NCI-H1105 (cell line): ENCODE measurements at regions not wholly inside any gene's neighbourhood (a gene's known extent, or its start where the extent isn't known, plus 50 kb on each side); places are given as distances from the start of the nearest gene placed in this dataset.
A peak's percentile ranks its signal among the peaks of the same experiment; 100 is the strongest.
"Not testable (repeated sequence)": the region's sequence is repeated elsewhere in the genome, so short reads cannot be mapped to it uniquely, and the experiment has no call there.

Source experiments
- DNase-seq: peaks from one replicate; lab custom pipeline; 2025; lab: John Stamatoyannopoulos, UW

- DNase-seq = not testable (repeated sequence)
These were observed 85.2 kb downstream of the MRPL57 start for GRCh38 chr13:21261487-21262216.

DNA sequence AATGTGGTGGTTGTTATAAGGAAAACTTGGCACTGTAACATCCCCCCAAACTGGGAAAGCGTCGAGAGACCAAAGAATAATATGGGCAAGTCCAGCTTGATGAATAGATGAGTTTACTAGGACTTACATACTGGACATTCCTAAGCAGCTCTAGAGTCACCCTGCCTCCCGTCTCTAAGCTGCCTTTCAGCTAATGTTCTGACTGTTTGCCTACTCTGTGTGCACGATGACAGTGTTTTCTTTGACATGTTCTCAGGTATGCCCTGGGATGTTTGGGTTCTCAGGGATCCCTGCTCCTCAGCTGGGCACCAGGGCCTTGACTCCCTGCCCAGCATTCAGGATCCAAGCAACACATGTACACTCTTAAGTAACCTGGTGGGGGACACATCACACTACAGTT is 87.5 kb downstream of the MRPL57 start:
- DNase-seq = not testable (repeated sequence)

DNA sequence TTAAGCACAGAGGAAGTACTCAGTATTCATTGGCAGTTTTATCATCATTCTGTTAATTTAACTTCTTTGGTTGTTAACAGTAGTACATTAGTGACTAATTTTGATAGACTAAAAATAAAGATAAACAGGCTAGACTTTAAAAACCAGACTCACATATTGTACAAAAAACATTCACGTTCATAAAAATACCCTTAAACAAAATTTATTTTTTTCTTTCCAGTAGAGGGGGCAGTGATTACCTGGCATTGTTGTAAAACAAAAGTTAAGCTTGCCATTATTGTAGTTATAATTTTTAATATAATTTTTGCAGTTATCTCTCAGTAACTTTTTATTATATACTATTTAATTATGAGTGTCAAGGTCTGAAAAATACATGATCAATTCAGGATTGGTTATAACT is 92.0 kb downstream of the MRPL57 start:
- not testable (repeated sequence) for DNase-seq

DNA sequence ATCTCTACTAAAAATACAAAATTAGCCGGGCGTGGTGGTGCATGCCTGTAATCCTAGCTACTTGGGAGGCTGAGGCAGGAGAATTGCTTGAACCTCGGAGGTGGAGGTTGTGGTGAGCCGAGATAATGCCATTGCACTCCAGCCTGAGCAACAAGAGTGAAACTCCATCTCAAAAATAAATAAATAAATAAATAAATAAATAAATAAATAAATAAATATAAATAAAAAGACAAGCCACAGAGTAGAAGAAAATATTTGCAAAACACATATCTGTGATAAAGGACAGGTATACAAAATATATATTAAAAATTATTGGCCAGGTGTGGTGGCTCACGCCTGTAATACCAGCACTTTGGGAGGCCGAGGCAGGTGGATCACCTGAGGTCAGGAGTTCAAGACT is 96.0 kb downstream of the MRPL57 start:
- DNase-seq = not testable (repeated sequence)

- not testable (repeated sequence) for DNase-seq
These were observed 98.0 kb downstream of the MRPL57 start for GRCh38 chr13:21274457-21274856.

DNA sequence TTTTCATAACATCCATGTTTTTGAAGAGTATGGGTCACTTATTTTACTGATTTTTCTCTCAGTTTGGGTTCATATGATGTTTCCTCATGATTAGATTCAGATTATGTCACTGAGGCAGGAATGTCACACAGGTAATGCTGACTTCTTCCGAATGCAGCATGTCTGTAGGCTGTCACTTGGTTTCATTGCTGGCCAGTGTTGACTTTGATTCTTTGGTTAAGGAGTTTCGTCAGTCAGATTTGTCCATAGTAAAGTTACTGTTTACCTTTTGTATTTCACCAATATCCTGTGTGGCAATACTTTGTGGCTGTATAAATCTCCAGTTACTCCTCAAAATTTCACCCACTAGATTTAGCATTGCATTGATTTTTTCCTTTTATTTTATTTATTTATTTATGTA is 105.6 kb downstream of the MRPL57 start:
- DNase-seq = no peak

DNA sequence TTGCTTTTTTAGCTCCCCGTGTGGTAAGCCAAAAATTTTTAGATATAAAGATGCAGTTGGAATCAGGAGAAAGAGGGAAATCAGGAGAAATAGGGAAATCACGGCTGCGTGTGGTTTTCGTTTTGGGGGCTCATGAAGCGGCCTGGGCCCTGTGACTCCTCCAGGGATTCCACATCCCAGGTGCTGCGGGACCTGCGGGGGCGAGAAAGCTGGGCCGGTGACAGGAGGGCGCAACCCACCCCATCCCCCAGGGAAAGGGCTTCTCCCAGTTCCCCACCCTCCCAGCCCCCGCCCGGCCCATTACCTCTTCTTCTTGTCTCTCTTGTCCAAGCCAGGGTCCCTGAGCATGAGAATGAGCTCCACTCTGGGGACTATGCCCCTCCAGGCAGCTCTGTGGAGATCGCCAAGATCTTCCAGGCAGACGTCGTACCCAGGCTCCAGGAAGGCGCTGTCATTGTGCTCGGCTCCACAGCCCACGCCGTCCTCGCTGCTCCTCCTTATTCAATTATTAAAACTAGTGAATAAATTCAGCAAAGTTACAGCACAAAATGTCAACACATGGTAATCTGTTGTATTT is 111.0 kb downstream of the MRPL57 start:
- DNase-seq = no peak

GRCh38 chr13:21289475-21289874 is 113.0 kb downstream of the MRPL57 start:
- no peak for DNase-seq

DNA sequence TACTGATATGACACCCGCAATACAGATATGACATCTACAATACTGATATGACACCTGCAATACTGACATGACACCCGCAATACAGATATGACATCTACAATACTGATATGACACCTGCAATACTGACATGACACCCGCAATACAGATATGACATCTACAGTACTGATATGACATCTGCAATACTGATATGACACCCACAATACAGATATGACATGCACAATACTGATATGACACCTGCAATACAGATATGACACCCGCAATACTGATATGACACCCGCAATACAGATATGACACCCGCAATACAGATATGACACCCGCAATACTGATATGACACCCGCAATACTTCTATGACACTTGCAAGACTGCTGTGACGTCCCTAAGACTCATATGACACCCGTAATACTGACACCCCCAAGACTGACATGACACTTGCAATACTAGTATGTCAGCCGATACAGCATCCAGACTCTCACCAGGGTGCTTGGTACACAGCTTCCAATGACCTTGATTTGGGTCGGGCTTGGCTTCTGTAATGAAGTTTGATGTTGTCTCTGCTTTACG is 114.1 kb downstream of the MRPL57 start:
- DNase-seq = not testable (repeated sequence)

- DNase-seq = no peak
These were observed 115.4 kb downstream of the MRPL57 start for GRCh38 chr13:21291840-21292239.

DNA sequence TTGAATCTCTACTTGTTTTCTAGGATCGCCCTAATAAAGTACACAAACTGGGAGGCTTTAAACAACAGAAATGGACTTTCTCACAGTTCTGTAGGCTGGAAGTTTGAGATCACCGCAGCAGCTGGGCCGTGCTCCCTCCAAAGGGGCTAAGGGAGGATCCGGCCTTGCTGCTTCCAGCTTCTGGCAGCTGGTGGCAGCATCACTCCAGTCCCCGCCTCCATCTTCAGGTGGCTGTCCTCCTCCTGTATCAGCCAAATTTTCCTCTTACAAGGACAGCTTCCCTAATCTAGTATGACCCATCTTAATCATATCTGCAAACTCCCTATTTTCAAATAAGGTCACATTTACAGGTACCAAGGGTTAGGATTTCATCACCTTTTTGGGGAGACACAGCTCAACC is 120.5 kb downstream of the MRPL57 start:
- peak; percentile 19 for DNase-seq

DNA sequence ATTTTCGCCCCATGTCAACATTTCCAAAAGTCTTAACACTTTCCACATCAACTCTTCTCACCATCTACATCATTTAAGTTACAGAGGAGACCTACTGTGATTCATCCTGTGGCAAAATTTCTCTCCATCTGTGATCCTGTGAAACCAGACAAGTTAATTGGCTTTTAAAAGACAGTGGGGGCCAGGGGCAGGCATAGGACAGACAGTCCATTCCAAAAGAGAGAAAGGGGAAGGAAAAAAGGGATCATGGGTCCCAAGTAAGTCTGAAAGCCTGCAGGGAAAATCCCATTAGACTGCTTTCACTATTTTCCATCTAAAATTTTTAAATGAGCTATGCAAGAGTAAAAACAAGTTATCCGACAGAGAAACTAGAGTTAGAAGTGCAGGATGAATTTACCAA is 121.0 kb downstream of the MRPL57 start:
- no peak for DNase-seq

- DNase-seq = peak; percentile 73
These were observed 121.7 kb downstream of the MRPL57 start for GRCh38 chr13:21297914-21298831.

GRCh38 chr13:21304256-21304655 is 127.8 kb downstream of the MRPL57 start:
- DNase-seq = no peak

- not testable (repeated sequence) for DNase-seq
These were observed 130.0 kb downstream of the MRPL57 start for GRCh38 chr13:21306300-21307073.

GRCh38 chr13:21307158-21307557 is 130.7 kb downstream of the MRPL57 start:
- DNase-seq = not testable (repeated sequence)

GRCh38 chr13:21308906-21309305 is 132.4 kb downstream of the MRPL57 start:
- DNase-seq = no peak

DNA sequence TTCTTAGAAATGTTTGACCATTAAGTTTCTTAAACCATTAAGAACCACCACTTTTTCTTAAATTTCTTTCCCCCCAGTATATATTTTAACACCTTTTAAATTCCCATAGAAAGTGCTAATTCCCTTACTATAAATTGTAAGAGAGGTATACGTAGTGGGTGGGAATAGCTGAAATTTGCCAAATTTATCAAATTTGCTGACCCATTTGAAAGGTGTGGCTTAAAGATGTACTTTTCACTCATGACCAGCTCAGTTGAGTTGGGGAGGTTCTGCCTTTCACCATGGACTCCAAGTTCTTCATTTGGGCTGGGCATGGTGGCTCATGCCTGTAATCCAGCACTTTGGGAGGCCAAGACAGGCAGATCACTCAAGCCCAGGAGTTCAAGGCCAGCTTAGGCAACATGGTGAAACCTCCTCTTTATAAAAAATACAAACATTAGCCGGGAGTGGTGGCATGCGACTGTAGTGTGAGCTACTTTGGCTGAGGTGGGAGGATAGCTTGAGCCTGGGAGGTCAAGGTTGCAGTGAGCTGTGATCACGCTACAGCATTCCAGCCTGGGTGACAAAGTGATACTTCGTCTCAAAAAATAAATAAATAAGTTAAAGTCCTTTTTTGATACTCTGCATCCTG is 133.2 kb downstream of the MRPL57 start:
- no peak for DNase-seq

DNA sequence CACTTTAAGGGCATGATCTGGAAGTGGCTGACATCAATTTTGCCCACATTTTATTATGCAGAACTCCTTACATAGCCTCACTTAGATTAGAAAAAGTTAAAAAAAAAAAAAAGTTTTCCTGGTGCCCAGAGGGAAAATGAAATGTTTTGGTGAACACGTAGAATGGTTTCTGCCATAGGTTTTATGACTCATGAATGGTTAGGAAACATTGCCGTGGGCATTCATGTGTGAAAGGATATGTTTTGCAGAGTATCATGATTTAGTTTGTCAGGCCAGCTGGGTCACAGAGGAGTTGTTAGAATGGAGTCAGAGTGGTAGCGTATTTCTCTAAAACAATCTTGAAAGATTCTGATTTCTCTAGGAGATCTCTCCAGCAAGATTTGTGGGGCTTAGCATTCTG is 133.8 kb downstream of the MRPL57 start:
- no peak for DNase-seq

- DNase-seq = not testable (repeated sequence)
These were observed 138.5 kb downstream of the MRPL57 start for GRCh38 chr13:21314976-21315375.

GRCh38 chr13:21316376-21316775 is 139.9 kb downstream of the MRPL57 start:
- no peak for DNase-seq
